ENCODE measurements at regions not wholly inside any gene's neighbourhood (a gene's known extent, or its start where the extent isn't known, plus 50 kb on each side); places are given as distances from the start of the nearest gene placed in this dataset.

- FAIRE-seq (no peak), DNase-seq (ENCODE audit: insufficient read length, low spot score) (no peak)
- TF ChIP-seq POLR2AphosphoS5 (IDR thresholded peaks at IDR 0.05; ENCODE audit: low read depth, low read length) (no peak), TAF1 (IDR thresholded peaks at IDR 0.05; ENCODE audit: low read depth, low read length) (no peak), POLR2A (IDR thresholded peaks at IDR 0.05; ENCODE audit: low read depth, low read length) (no peak), PAX5 (IDR thresholded peaks at IDR 0.05; ENCODE audit: insufficient read depth, low read length, severe bottlenecking) (no peak), SPI1 (IDR thresholded peaks at IDR 0.05; ENCODE audit: low read depth, low read length) (no peak), POU2F2 (IDR thresholded peaks at IDR 0.05; ENCODE audit: low read depth, low read length) (no peak)
These were observed 810.2 kb downstream of the UQCRFS1 start for GRCh38 chr19:28402701-28403290.

GRCh38 chr19:28401739-28402424, 811.1 kb downstream of the UQCRFS1 start:
- TF ChIP-seq POU2F2 (IDR thresholded peaks at IDR 0.05; ENCODE audit: low read depth, low read length) (no peak), SPI1 (IDR thresholded peaks at IDR 0.05; ENCODE audit: low read depth, low read length) (no peak)
- DNase-seq (ENCODE audit: insufficient read length, low spot score) = no peak
- FAIRE-seq = no peak

- no peak for FAIRE-seq
- no peak for TF ChIP-seq PAX5 (IDR thresholded peaks at IDR 0.05; ENCODE audit: insufficient read depth, low read length, severe bottlenecking)
- no peak for TF ChIP-seq SPI1 (IDR thresholded peaks at IDR 0.05; ENCODE audit: low read depth, low read length)
These were observed 811.8 kb downstream of the UQCRFS1 start for GRCh38 chr19:28400953-28401671.

GRCh38 chr19:28399187-28399586, 813.8 kb downstream of the UQCRFS1 start:
- TF ChIP-seq POU2F2 (IDR thresholded peaks at IDR 0.05; ENCODE audit: low read depth, low read length) (no peak), SPI1 (IDR thresholded peaks at IDR 0.05; ENCODE audit: low read depth, low read length) (no peak), POLR2A (IDR thresholded peaks at IDR 0.05; ENCODE audit: low read depth, low read length) (no peak), TAF1 (IDR thresholded peaks at IDR 0.05; ENCODE audit: low read depth, low read length) (no peak), POLR2AphosphoS5 (IDR thresholded peaks at IDR 0.05; ENCODE audit: low read depth, low read length) (no peak), PAX5 (IDR thresholded peaks at IDR 0.05; ENCODE audit: insufficient read depth, low read length, severe bottlenecking) (no peak)
- FAIRE-seq = no peak
- no peak for DNase-seq (ENCODE audit: insufficient read length, low spot score)

More at GRCh38 chr19:28400953-28401671, 811.8 kb downstream of the UQCRFS1 start:
- no peak for DNase-seq (ENCODE audit: insufficient read length, low spot score)

GRCh38 chr19:28397800-28398199, 815.2 kb downstream of the UQCRFS1 start:
- no peak for DNase-seq (ENCODE audit: insufficient read length, low spot score)
- TF ChIP-seq PAX5 (IDR thresholded peaks at IDR 0.05; ENCODE audit: insufficient read depth, low read length, severe bottlenecking) (no peak), POLR2AphosphoS5 (IDR thresholded peaks at IDR 0.05; ENCODE audit: low read depth, low read length) (no peak), TAF1 (IDR thresholded peaks at IDR 0.05; ENCODE audit: low read depth, low read length) (no peak), POLR2A (IDR thresholded peaks at IDR 0.05; ENCODE audit: low read depth, low read length) (no peak), SPI1 (IDR thresholded peaks at IDR 0.05; ENCODE audit: low read depth, low read length) (no peak), POU2F2 (IDR thresholded peaks at IDR 0.05; ENCODE audit: low read depth, low read length) (no peak)
- FAIRE-seq = no peak

- TF ChIP-seq POLR2AphosphoS5 (IDR thresholded peaks at IDR 0.05; ENCODE audit: low read depth, low read length) (no peak), POLR2A (IDR thresholded peaks at IDR 0.05; ENCODE audit: low read depth, low read length) (no peak), POU2F2 (IDR thresholded peaks at IDR 0.05; ENCODE audit: low read depth, low read length) (no peak), PAX5 (IDR thresholded peaks at IDR 0.05; ENCODE audit: insufficient read depth, low read length, severe bottlenecking) (no peak), SPI1 (IDR thresholded peaks at IDR 0.05; ENCODE audit: low read depth, low read length) (no peak), TAF1 (IDR thresholded peaks at IDR 0.05; ENCODE audit: low read depth, low read length) (no peak)
- no peak for FAIRE-seq
- DNase-seq (ENCODE audit: insufficient read length, low spot score) = no peak
These were observed 815.6 kb downstream of the UQCRFS1 start for GRCh38 chr19:28397306-28397705.

GRCh38 chr19:28396287-28396831, 816.6 kb downstream of the UQCRFS1 start:
- FAIRE-seq (no peak), DNase-seq (ENCODE audit: insufficient read length, low spot score) (no peak)
- TF ChIP-seq POLR2AphosphoS5 (IDR thresholded peaks at IDR 0.05; ENCODE audit: low read depth, low read length) (no peak), POLR2A (IDR thresholded peaks at IDR 0.05; ENCODE audit: low read depth, low read length) (no peak), PAX5 (IDR thresholded peaks at IDR 0.05; ENCODE audit: insufficient read depth, low read length, severe bottlenecking) (no peak), SPI1 (IDR thresholded peaks at IDR 0.05; ENCODE audit: low read depth, low read length) (no peak), TAF1 (IDR thresholded peaks at IDR 0.05; ENCODE audit: low read depth, low read length) (no peak), POU2F2 (IDR thresholded peaks at IDR 0.05; ENCODE audit: low read depth, low read length) (no peak)

GRCh38 chr19:28394725-28395124, 818.2 kb downstream of the UQCRFS1 start:
- no peak for DNase-seq (ENCODE audit: insufficient read length, low spot score)
- FAIRE-seq = no peak
- TF ChIP-seq POU2F2 (IDR thresholded peaks at IDR 0.05; ENCODE audit: low read depth, low read length) (no peak), POLR2AphosphoS5 (IDR thresholded peaks at IDR 0.05; ENCODE audit: low read depth, low read length) (no peak), SPI1 (IDR thresholded peaks at IDR 0.05; ENCODE audit: low read depth, low read length) (no peak), PAX5 (IDR thresholded peaks at IDR 0.05; ENCODE audit: insufficient read depth, low read length, severe bottlenecking) (no peak), TAF1 (IDR thresholded peaks at IDR 0.05; ENCODE audit: low read depth, low read length) (no peak), POLR2A (IDR thresholded peaks at IDR 0.05; ENCODE audit: low read depth, low read length) (no peak)

- TF ChIP-seq POLR2AphosphoS5 (IDR thresholded peaks at IDR 0.05; ENCODE audit: low read depth, low read length) (no peak), PAX5 (IDR thresholded peaks at IDR 0.05; ENCODE audit: insufficient read depth, low read length, severe bottlenecking) (no peak), POLR2A (IDR thresholded peaks at IDR 0.05; ENCODE audit: low read depth, low read length) (no peak), POU2F2 (IDR thresholded peaks at IDR 0.05; ENCODE audit: low read depth, low read length) (no peak)
- DNase-seq (ENCODE audit: insufficient read length, low spot score) (no peak), FAIRE-seq (no peak)
These were observed 819.2 kb downstream of the UQCRFS1 start for GRCh38 chr19:28393574-28394336.

Data from GM12891 (cell line).